Astrocyte (in vitro differentiated cells and primary cell): ENCODE measurements at regions not wholly inside any gene's neighbourhood (a gene's known extent, or its start where the extent isn't known, plus 50 kb on each side); places are given as distances from the start of the nearest gene placed in this dataset.

ENCODE experiments used
- DNase-seq: peaks from one replicate; pipeline ENCODE4 v3.0.0-alpha.2; 2010; ENCODE audit warnings: low read depth
- FAIRE-seq: peaks from 2 replicates; lab custom pipeline; 2011; peaks lifted over from hg19 to GRCh38; lab: Jason Lieb, UNC
- H2AFZ ChIP-seq: 2 replicates; pipeline ENCODE4 v1.6.0; 2012; ENCODE audit warnings: low read depth, low read length, inconsistent platforms
- H3K27ac ChIP-seq: 2 replicates; pipeline ENCODE4 v1.5.1; 2011; ENCODE audit warnings: low read depth, low read length, inconsistent platforms
- H3K27me3 ChIP-seq: 2 replicates; pipeline ENCODE4 v1.6.0; 2011; ENCODE audit warnings: low read length, inconsistent platforms; ENCODE audit not compliant: insufficient read depth
- H3K36me3 ChIP-seq: 2 replicates; pipeline ENCODE4 v1.5.1; 2011; ENCODE audit warnings: low read length, inconsistent platforms; ENCODE audit not compliant: insufficient read depth
- H3K4me1 ChIP-seq: 2 replicates; pipeline ENCODE4 v1.5.1; 2011; ENCODE audit warnings: low read length, inconsistent platforms; ENCODE audit not compliant: insufficient read depth
- H3K4me2 ChIP-seq: 2 replicates; pipeline ENCODE4 v1.6.0; 2012; ENCODE audit warnings: low read length, inconsistent platforms
- H3K4me3 ChIP-seq: 2 replicates; pipeline ENCODE4 v1.5.1; 2011; ENCODE audit warnings: low read depth, mild to moderate bottlenecking, low read length, inconsistent platforms; ENCODE audit not compliant: insufficient read depth
- H3K79me2 ChIP-seq: 2 replicates; pipeline ENCODE4 v1.6.0; 2012; ENCODE audit warnings: mild to moderate bottlenecking, low read length, inconsistent platforms; ENCODE audit not compliant: insufficient read depth
- H3K9ac ChIP-seq: 2 replicates; pipeline ENCODE4 v1.6.0; 2012; ENCODE audit warnings: mild to moderate bottlenecking, low read length, inconsistent platforms
- H3K9me3 ChIP-seq: 2 replicates; pipeline ENCODE4 v1.5.1; 2012; ENCODE audit warnings: low read depth, mild to moderate bottlenecking, low read length, inconsistent platforms; ENCODE audit not compliant: insufficient read depth
- H4K20me1 ChIP-seq: 2 replicates; pipeline ENCODE4 v1.6.0; 2012; ENCODE audit warnings: low read length, inconsistent platforms; ENCODE audit not compliant: insufficient read depth
- H3K27ac Mint-ChIP-seq: one replicate; pipeline ENCODE4 v1.8.0; 2021; ENCODE audit warnings: mild to moderate bottlenecking, mixed read lengths; ENCODE audit not compliant: unreplicated experiment
- H3K27me3 Mint-ChIP-seq: one replicate; pipeline ENCODE4 v1.8.0; 2021; ENCODE audit warnings: low read depth, mixed read lengths; ENCODE audit not compliant: unreplicated experiment
- H3K36me3 Mint-ChIP-seq: one replicate; pipeline ENCODE4 v1.8.0; 2021; ENCODE audit warnings: low read depth, mixed read lengths; ENCODE audit not compliant: unreplicated experiment
- H3K4me1 Mint-ChIP-seq: one replicate; pipeline ENCODE4 v1.8.0; 2021; ENCODE audit warnings: low read depth, mixed read lengths; ENCODE audit not compliant: unreplicated experiment
- H3K4me3 Mint-ChIP-seq: one replicate; pipeline ENCODE4 v1.8.0; 2021; ENCODE audit warnings: mild to moderate bottlenecking, moderate library complexity, mixed read lengths; ENCODE audit not compliant: unreplicated experiment
- H3K9me3 Mint-ChIP-seq: one replicate; pipeline ENCODE4 v1.8.0; 2021; ENCODE audit warnings: mild to moderate bottlenecking, mixed read lengths; ENCODE audit not compliant: unreplicated experiment
- EZH2 ChIP-seq: IDR thresholded peaks from 2 replicates; pipeline ENCODE4 v1.6.1; 2012; ENCODE audit warnings: mild to moderate bottlenecking, low read length, inconsistent platforms; ENCODE audit not compliant: insufficient read depth
- TF ChIP-seq, protein P1 (sequence below): IDR thresholded peaks from 2 replicates; pipeline ENCODE4 v1.5.1; 2011; ENCODE audit warnings: low read depth, mild to moderate bottlenecking, inconsistent platforms, low read length, moderate library complexity; ENCODE audit not compliant: insufficient read depth

- DNase-seq (no peak), FAIRE-seq (no peak)
- no peak overlapping the region for H3K4me2 ChIP-seq
- no peak overlapping the region for H2AFZ ChIP-seq
- H3K79me2 ChIP-seq, result no peaks in the 10 kb centered on the region
- no peaks in the 10 kb centered on the region for H3K4me1 Mint-ChIP-seq
- no peaks in the 10 kb centered on the region for H3K9me3 Mint-ChIP-seq
- no peak overlapping the region for H3K27ac Mint-ChIP-seq
- H3K4me1 ChIP-seq, result no peaks in the 10 kb centered on the region
- H3K9ac ChIP-seq, result no peak overlapping the region
- peaks cover 7% of the 10 kb centered on the region for H3K27me3 Mint-ChIP-seq
- H3K36me3 ChIP-seq, result no peaks in the 10 kb centered on the region
- H3K4me3 ChIP-seq, result no peak overlapping the region
- H3K27ac ChIP-seq, result no peak overlapping the region
- H3K9me3 ChIP-seq, result no peaks in the 10 kb centered on the region
- TF ChIP-seq EZH2, result no peak
- TF ChIP-seq, protein P1, sequence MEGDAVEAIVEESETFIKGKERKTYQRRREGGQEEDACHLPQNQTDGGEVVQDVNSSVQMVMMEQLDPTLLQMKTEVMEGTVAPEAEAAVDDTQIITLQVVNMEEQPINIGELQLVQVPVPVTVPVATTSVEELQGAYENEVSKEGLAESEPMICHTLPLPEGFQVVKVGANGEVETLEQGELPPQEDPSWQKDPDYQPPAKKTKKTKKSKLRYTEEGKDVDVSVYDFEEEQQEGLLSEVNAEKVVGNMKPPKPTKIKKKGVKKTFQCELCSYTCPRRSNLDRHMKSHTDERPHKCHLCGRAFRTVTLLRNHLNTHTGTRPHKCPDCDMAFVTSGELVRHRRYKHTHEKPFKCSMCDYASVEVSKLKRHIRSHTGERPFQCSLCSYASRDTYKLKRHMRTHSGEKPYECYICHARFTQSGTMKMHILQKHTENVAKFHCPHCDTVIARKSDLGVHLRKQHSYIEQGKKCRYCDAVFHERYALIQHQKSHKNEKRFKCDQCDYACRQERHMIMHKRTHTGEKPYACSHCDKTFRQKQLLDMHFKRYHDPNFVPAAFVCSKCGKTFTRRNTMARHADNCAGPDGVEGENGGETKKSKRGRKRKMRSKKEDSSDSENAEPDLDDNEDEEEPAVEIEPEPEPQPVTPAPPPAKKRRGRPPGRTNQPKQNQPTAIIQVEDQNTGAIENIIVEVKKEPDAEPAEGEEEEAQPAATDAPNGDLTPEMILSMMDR, result no peak
- no peaks in the 10 kb centered on the region for H3K27me3 ChIP-seq
- H3K36me3 Mint-ChIP-seq, result no peaks in the 10 kb centered on the region
- H3K4me3 Mint-ChIP-seq, result no peak overlapping the region
- H4K20me1 ChIP-seq, result no peaks in the 10 kb centered on the region
Observed at GRCh38 chr2:21658907-21659477, 535.2 kb downstream of the TDRD15 start.

DNA sequence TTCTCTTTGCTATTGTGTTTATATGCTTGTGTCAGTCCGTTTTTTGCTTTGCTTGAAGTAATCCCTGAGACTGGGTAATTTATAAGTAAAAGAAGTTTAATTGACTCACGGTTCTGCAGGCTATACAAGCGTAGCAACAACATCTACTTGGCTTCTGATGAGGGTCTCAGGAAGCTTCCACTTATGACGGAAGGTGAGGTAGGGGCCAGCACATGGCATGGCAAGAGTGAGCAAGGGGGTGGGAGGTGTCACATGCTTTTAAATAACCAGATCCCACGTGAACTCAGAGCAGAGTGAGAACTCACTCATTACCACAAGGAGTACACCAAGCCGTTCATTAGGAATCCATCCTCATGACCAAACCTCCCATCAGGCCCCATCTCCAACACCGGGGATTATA is 540.3 kb downstream of the TDRD15 start:
- no peak overlapping the region for H3K27ac ChIP-seq
- no peaks in the 10 kb centered on the region for H3K79me2 ChIP-seq
- TF ChIP-seq, protein P1, result no peak
- no peak for TF ChIP-seq EZH2
- FAIRE-seq (no peak), DNase-seq (no peak)
- no peaks in the 10 kb centered on the region for H3K4me1 ChIP-seq
- no peaks in the 10 kb centered on the region for H3K36me3 Mint-ChIP-seq
- no peak overlapping the region for H3K9ac ChIP-seq
- H3K27me3 Mint-ChIP-seq, result peaks cover 11% of the 10 kb centered on the region
- H3K4me3 Mint-ChIP-seq, result no peak overlapping the region
- H3K9me3 Mint-ChIP-seq, result no peaks in the 10 kb centered on the region
- peaks cover 3% of the 10 kb centered on the region for H3K9me3 ChIP-seq
- no peaks in the 10 kb centered on the region for H3K36me3 ChIP-seq
- no peak overlapping the region for H3K4me2 ChIP-seq
- H3K27me3 ChIP-seq, result no peaks in the 10 kb centered on the region
- H3K27ac Mint-ChIP-seq, result no peak overlapping the region
- no peak overlapping the region for H2AFZ ChIP-seq
- H4K20me1 ChIP-seq, result no peaks in the 10 kb centered on the region
- no peak overlapping the region for H3K4me3 ChIP-seq
- no peaks in the 10 kb centered on the region for H3K4me1 Mint-ChIP-seq

GRCh38 chr2:21667638-21668037 is 543.9 kb downstream of the TDRD15 start:
- Mint-ChIP-seq H3K9me3 (no peaks in the 10 kb centered on the region), H3K36me3 (no peaks in the 10 kb centered on the region), H3K27me3 (peaks cover 7% of the 10 kb centered on the region), H3K4me3 (no peak overlapping the region), H3K4me1 (no peaks in the 10 kb centered on the region), H3K27ac (no peak overlapping the region)
- Histone ChIP-seq H3K4me3 (no peak overlapping the region), H3K9me3 (peaks cover 3% of the 10 kb centered on the region), H3K79me2 (no peaks in the 10 kb centered on the region), H3K4me2 (no peak overlapping the region), H2AFZ (no peak overlapping the region), H4K20me1 (no peaks in the 10 kb centered on the region), H3K4me1 (no peaks in the 10 kb centered on the region), H3K36me3 (no peaks in the 10 kb centered on the region), H3K27ac (no peak overlapping the region), H3K9ac (no peak overlapping the region), H3K27me3 (no peaks in the 10 kb centered on the region)
- no peak for DNase-seq
- FAIRE-seq, result no peak
- TF ChIP-seq EZH2, result no peak
- TF ChIP-seq, protein P1, result no peak
